ENCODE measurements at regions not wholly inside any gene's neighbourhood (a gene's known extent, or its start where the extent isn't known, plus 50 kb on each side); places are given as distances from the start of the nearest gene placed in this dataset.
"Not testable (repeated sequence)": the region's sequence is repeated elsewhere in the genome, so short reads cannot be mapped to it uniquely, and the experiment has no call there.

GRCh38 chr5:10886497-10886896 lies 125.5 kb upstream of the DAP start:
- no peak overlapping the region for H3K27ac ChIP-seq
- H3K4me3 ChIP-seq = no peak overlapping the region
- peaks cover 0 to 1% (median 0%) of the 10 kb centered on the region in 7 donors for H3K27me3 ChIP-seq
- H3K4me1 ChIP-seq = no peaks in the 10 kb centered on the region
- ATAC-seq = no peak
- DNase-seq = no peak
- no peak for TF ChIP-seq CTCF (IDR thresholded peaks at IDR 0.05)
- intact Hi-C loops (cut with DNase I) = no loop called here
- peaks cover 0 to 8% (median 0%) of the 10 kb centered on the region in 11 donors for H3K9me3 ChIP-seq
- WGBS, 2 donors = 93 to 96% methylated on average over 2 of the region's 2 CpGs
- H3K36me3 ChIP-seq = no peaks in the 10 kb centered on the region

GRCh38 chr5:10885026-10885425 lies 124.0 kb upstream of the DAP start:
- Histone ChIP-seq H3K36me3 (no peaks in the 10 kb centered on the region), H3K4me1 (no peaks in the 10 kb centered on the region), H3K4me3 (no peak overlapping the region), H3K9me3 (no peaks in the 10 kb centered on the region), H3K27me3 (peaks cover 0 to 4% (median 0%) of the 10 kb centered on the region in 7 donors), H3K27ac (no peak overlapping the region)
- TF ChIP-seq CTCF (IDR thresholded peaks at IDR 0.05) = no peak
- WGBS, 2 donors = 68 to 70% methylated on average over 6 of the region's 6 CpGs
- no peak for DNase-seq
- intact Hi-C loops (cut with DNase I) = no loop called here
- ATAC-seq = no peak

- DNase-seq; H3K36me3 ChIP-seq; H3K27me3 ChIP-seq; intact Hi-C loops (cut with DNase I); H3K27ac ChIP-seq; H3K4me3 ChIP-seq; ATAC-seq; H3K9me3 ChIP-seq; H3K4me1 ChIP-seq: not testable (repeated sequence)
- WGBS, 2 donors = 81% methylated on average over 2 of the region's 2 CpGs
Measured at GRCh38 chr5:10883945-10884344, 122.9 kb upstream of the DAP start.

- no peak for DNase-seq
- no peak for TF ChIP-seq CTCF (IDR thresholded peaks at IDR 0.05)
Measured at GRCh38 chr5:10880934-10881333, 119.9 kb upstream of the DAP start.

GRCh38 chr5:10876996-10877395 lies 116.0 kb upstream of the DAP start:
- H3K4me3 ChIP-seq; intact Hi-C loops (cut with DNase I); H3K27me3 ChIP-seq; H3K27ac ChIP-seq; DNase-seq; H3K9me3 ChIP-seq; ATAC-seq; H3K36me3 ChIP-seq: not testable (repeated sequence)
- peaks cover 0 to 13% (median 0%) of the 10 kb centered on the region in 9 donors for H3K4me1 ChIP-seq
- 85 to 94% methylated on average over 4 of the region's 4 CpGs for WGBS, 2 donors

More at GRCh38 chr5:10880934-10881333, 119.9 kb upstream of the DAP start:
- 74 to 81% methylated on average over 4 of the region's 4 CpGs for WGBS, 2 donors
- H3K9me3 ChIP-seq = no peaks in the 10 kb centered on the region
- no peak for ATAC-seq
- H3K27ac ChIP-seq = no peak overlapping the region
- no peaks in the 10 kb centered on the region for H3K36me3 ChIP-seq
- H3K4me1 ChIP-seq = peaks cover 0 to 11% (median 0%) of the 10 kb centered on the region in 9 donors
- peaks cover 0 to 9% (median 0%) of the 10 kb centered on the region in 7 donors for H3K27me3 ChIP-seq
- no peak overlapping the region for H3K4me3 ChIP-seq
- intact Hi-C loops (cut with DNase I) = no loop called here

All from heart right ventricle (tissue), 16 donors.